Mesenchymal stem cell (in vitro differentiated cells and primary cell): ENCODE measurements at regions not wholly inside any gene's neighbourhood (a gene's known extent, or its start where the extent isn't known, plus 50 kb on each side); places are given as distances from the start of the nearest gene placed in this dataset.

Source experiments
- DNase-seq: peaks from one replicate; pipeline ENCODE4 v3.0.0-alpha.2; 2013
- H2AFZ ChIP-seq: one replicate; pipeline ENCODE4 v1.6.1; 2013; ENCODE audit warnings: low read depth, mild to moderate bottlenecking, control low read depth, inconsistent platforms, low read length, moderate library complexity
- H2AK5ac ChIP-seq: 2 replicates; pipeline ENCODE4 v1.6.1; 2013; ENCODE audit warnings: low read length, moderate library complexity, mild to moderate bottlenecking, inconsistent platforms; ENCODE audit not compliant: severe bottlenecking
- H2BK120ac ChIP-seq: one replicate; pipeline ENCODE4 v1.6.1; 2013; ENCODE audit warnings: low read depth, mild to moderate bottlenecking, inconsistent platforms, low read length, moderate library complexity
- H2BK12ac ChIP-seq, 2 experiments: one replicate each; pipeline ENCODE4 v1.6.1; 2013; ENCODE audit warnings: inconsistent platforms in 2 of 2, low read length in 2 of 2, mild to moderate bottlenecking in 2 of 2, moderate library complexity in 2 of 2, control low read depth in 1 of 2
- H2BK15ac ChIP-seq: one replicate; pipeline ENCODE4 v1.6.1; 2013; ENCODE audit warnings: mild to moderate bottlenecking, low read depth, inconsistent platforms; ENCODE audit not compliant: poor library complexity, severe bottlenecking
- H2BK5ac ChIP-seq: 2 replicates; pipeline ENCODE4 v1.6.1; 2013; ENCODE audit warnings: low read depth, mild to moderate bottlenecking, low read length, control low read depth, inconsistent platforms; ENCODE audit not compliant: poor library complexity, severe bottlenecking
- H3K14ac ChIP-seq, 2 experiments: one replicate each; pipeline ENCODE4 v1.6.1; 2013; ENCODE audit warnings: inconsistent platforms in 2 of 2, low read length in 2 of 2, control low read depth in 1 of 2, mild to moderate bottlenecking in 1 of 2, moderate library complexity in 1 of 2
- H3K18ac ChIP-seq, 2 experiments: one replicate each; pipeline ENCODE4 v1.6.1; 2013; ENCODE audit warnings: inconsistent platforms in 2 of 2, low read length in 2 of 2, control low read depth in 1 of 2, low read depth in 1 of 2, mild to moderate bottlenecking in 1 of 2
- H3K23ac ChIP-seq, 2 experiments: one replicate each; pipeline ENCODE4 v1.6.1; 2013; ENCODE audit warnings: inconsistent platforms in 2 of 2, low read length in 2 of 2, mild to moderate bottlenecking in 2 of 2, moderate library complexity in 2 of 2, control low read depth in 1 of 2
- H3K27ac ChIP-seq: 2 replicates; pipeline ENCODE4 v1.5.1; 2013; ENCODE audit warnings: mild to moderate bottlenecking, moderate library complexity, low read length, control low read depth, inconsistent platforms; ENCODE audit not compliant: poor library complexity, severe bottlenecking
- H3K27me3 ChIP-seq, 2 experiments: 2 replicates each; pipeline versions ENCODE4 v1.6.1 to v1.7.0; 2013; ENCODE audit warnings: low read length in 2 of 2, mild to moderate bottlenecking in 2 of 2, moderate library complexity in 2 of 2, control low read depth in 1 of 2, inconsistent platforms in 1 of 2; ENCODE audit not compliant: control insufficient read depth in 1 of 2, insufficient read depth in 1 of 2
- H3K36me3 ChIP-seq, 2 experiments: 2 replicates each; pipeline versions ENCODE4 v1.6.1 to v1.7.0; 2013; ENCODE audit warnings: low read length in 2 of 2, control low read depth in 1 of 2, inconsistent platforms in 1 of 2, low read depth in 1 of 2, mild to moderate bottlenecking in 1 of 2; ENCODE audit not compliant: insufficient read depth in 2 of 2, control insufficient read depth in 1 of 2
- H3K4ac ChIP-seq, 2 experiments: one replicate each; pipeline ENCODE4 v1.6.1; 2013; ENCODE audit warnings: inconsistent platforms in 2 of 2, low read length in 2 of 2, mild to moderate bottlenecking in 2 of 2, moderate library complexity in 2 of 2, control low read depth in 1 of 2, low read depth in 1 of 2
- H3K4me1 ChIP-seq: 2 replicates; pipeline ENCODE4 v1.6.1; 2013; ENCODE audit warnings: low read depth, low read length, control low read depth; ENCODE audit not compliant: control insufficient read depth, insufficient read depth
- H3K4me2 ChIP-seq: 2 replicates; pipeline ENCODE4 v1.6.1; 2013; ENCODE audit warnings: low read length, mild to moderate bottlenecking, inconsistent platforms; ENCODE audit not compliant: poor library complexity, severe bottlenecking
- H3K4me3 ChIP-seq, 2 experiments: 2 replicates each; pipeline versions ENCODE4 v1.5.1 to v1.7.0; 2013; ENCODE audit warnings: low read length in 2 of 2, mild to moderate bottlenecking in 2 of 2, control low read depth in 1 of 2, low read depth in 1 of 2; ENCODE audit not compliant: insufficient read depth in 1 of 2
- H3K79me1 ChIP-seq: replicated peaks from 2 replicates; pipeline ENCODE4 v1.6.1; 2013; ENCODE audit warnings: mild to moderate bottlenecking, control low read depth, low read length, inconsistent platforms; ENCODE audit not compliant: poor library complexity, severe bottlenecking
- H3K9ac ChIP-seq: 2 replicates; pipeline ENCODE4 v1.7.0; 2013; ENCODE audit warnings: mild to moderate bottlenecking, low read length, moderate library complexity
- H3K9me3 ChIP-seq: 2 replicates; pipeline ENCODE4 v1.7.0; 2013; ENCODE audit warnings: mild to moderate bottlenecking, low read length; ENCODE audit not compliant: control insufficient read depth
- H4K8ac ChIP-seq: one replicate; pipeline ENCODE4 v1.6.1; 2013; ENCODE audit warnings: inconsistent platforms, mild to moderate bottlenecking, low read length, moderate library complexity
- H4K91ac ChIP-seq: one replicate; pipeline ENCODE4 v1.6.1; 2013; ENCODE audit warnings: mild to moderate bottlenecking, low read length, inconsistent platforms
- WGBS: methylation state at CpG from one replicate; pipeline ENCODE4 v1.1.7; 2013; ENCODE audit warnings: mixed read lengths; 5-methylcytosine and 5-hydroxymethylcytosine counted together

DNA sequence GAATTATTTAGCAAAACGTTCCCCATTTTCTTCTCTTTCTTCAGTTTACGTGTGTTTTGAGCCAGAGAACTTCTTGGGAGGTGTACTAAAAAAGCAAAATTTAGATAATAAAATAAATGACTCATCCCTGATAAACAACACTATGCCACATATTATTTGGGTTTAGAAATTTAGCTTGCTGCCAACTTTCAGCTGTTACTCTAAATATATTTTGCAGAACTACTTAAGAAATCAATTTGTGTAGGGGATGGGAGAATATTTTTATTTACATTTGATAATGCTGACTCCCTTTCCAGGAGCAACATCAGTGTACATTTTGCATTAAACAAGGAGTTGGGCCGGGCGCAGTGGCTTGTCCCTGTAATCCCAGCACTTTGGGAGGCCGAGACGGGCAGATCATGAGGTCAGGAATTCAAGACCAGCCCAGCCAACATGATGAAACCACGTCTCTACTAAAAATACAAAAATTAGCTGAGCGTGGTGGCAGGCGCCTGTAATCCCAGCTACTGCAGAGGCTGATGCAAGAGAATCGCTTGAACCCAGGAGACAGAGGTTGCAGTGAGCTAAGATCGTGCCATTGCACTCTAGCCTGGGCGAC lies 151.4 kb upstream of the ZRANB2 start:
- H2BK15ac ChIP-seq, result no peak overlapping the region
- no peaks in the 10 kb centered on the region for H3K79me1 ChIP-seq
- no peak for DNase-seq
- no peak overlapping the region for H3K4ac ChIP-seq
- H3K27ac ChIP-seq, result no peak overlapping the region
- no peaks in the 10 kb centered on the region for H3K36me3 ChIP-seq
- 93% methylated on average over 9 of the region's 12 CpGs for WGBS
- H4K91ac ChIP-seq, result no peak overlapping the region
- no peak overlapping the region for H2AFZ ChIP-seq
- H2AK5ac ChIP-seq, result no peak overlapping the region
- H3K27me3 ChIP-seq, result no peaks in the 10 kb centered on the region
- H2BK5ac ChIP-seq, result no peak overlapping the region
- H3K9ac ChIP-seq, result no peak overlapping the region
- H3K18ac ChIP-seq, result no peak overlapping the region
- no peak overlapping the region for H4K8ac ChIP-seq
- no peak overlapping the region for H2BK12ac ChIP-seq
- no peak overlapping the region for H3K4me2 ChIP-seq
- H3K4me3 ChIP-seq, result no peak overlapping the region
- H2BK120ac ChIP-seq, result no peak overlapping the region
- H3K9me3 ChIP-seq, result no peaks in the 10 kb centered on the region
- no peak overlapping the region for H3K14ac ChIP-seq
- no peak overlapping the region for H3K23ac ChIP-seq
- H3K4me1 ChIP-seq, result no peaks in the 10 kb centered on the region

DNA sequence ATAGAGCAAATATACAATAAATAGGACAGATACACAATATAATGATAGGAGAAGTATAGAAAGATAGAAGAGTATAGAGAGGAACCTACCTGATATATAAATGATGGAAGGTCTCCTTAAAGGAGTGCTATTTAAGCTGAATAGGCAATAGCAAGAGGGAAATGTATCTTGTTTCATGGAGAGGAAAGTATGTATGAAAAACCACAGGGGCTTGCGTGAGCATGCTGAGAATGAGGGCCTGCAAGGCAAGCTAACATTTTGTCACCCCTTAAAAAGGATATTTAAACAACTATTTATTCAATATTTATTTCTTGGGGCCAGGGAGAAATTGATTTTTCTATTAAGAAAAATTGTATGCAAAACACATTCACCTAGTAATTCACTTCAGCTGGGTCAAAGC lies 150.9 kb upstream of the ZRANB2 start:
- DNase-seq, result no peak
- H3K4me2 ChIP-seq, result no peak overlapping the region
- H2AFZ ChIP-seq, result no peak overlapping the region
- H3K4me1 ChIP-seq, result no peaks in the 10 kb centered on the region
- H2BK15ac ChIP-seq, result no peak overlapping the region
- no peak overlapping the region for H4K91ac ChIP-seq
- no peaks in the 10 kb centered on the region for H3K9me3 ChIP-seq
- H2AK5ac ChIP-seq, result no peak overlapping the region
- no peak overlapping the region for H3K18ac ChIP-seq
- H3K79me1 ChIP-seq, result no peaks in the 10 kb centered on the region
- WGBS, result no CpG with 5 or more reads among the region's 1 CpG
- no peak overlapping the region for H2BK5ac ChIP-seq
- no peaks in the 10 kb centered on the region for H3K36me3 ChIP-seq
- H3K27ac ChIP-seq, result no peak overlapping the region
- H2BK12ac ChIP-seq, result no peak overlapping the region
- no peak overlapping the region for H3K4me3 ChIP-seq
- no peak overlapping the region for H4K8ac ChIP-seq
- no peak overlapping the region for H3K23ac ChIP-seq
- no peak overlapping the region for H2BK120ac ChIP-seq
- H3K4ac ChIP-seq, result no peak overlapping the region
- no peak overlapping the region for H3K9ac ChIP-seq
- no peaks in the 10 kb centered on the region for H3K27me3 ChIP-seq
- no peak overlapping the region for H3K14ac ChIP-seq

DNA sequence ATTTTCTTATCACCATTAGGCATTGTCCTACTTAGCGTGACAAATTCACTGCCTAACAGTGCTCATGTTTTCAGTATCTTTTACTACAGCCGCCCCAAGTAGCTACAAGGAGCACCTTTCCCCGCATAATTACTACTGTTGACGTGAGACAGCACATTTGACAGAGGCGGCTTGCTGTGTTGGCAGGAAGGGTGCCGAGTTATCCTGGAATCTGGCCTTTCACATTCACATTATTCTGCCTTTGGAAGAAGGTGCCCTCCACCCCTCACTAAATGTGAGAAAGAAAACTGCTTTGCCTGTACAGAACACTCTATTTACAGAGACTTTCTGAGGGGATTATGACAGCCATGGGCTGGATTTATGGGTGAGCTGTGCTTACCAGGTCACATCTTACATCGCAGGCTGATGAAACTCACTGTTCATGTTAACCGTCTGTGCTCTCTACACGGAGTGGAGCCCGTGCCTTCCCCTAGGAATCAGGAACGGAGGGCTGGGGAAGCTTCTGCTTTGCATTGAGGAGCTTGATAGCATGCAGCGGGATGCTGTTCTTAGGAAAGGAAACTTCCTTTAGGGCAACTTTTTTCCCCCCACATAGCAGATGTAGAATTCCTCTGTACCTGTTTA lies 148.0 kb upstream of the ZRANB2 start:
- H2AFZ ChIP-seq, result no peak overlapping the region
- no peak overlapping the region for H2BK12ac ChIP-seq

DNA sequence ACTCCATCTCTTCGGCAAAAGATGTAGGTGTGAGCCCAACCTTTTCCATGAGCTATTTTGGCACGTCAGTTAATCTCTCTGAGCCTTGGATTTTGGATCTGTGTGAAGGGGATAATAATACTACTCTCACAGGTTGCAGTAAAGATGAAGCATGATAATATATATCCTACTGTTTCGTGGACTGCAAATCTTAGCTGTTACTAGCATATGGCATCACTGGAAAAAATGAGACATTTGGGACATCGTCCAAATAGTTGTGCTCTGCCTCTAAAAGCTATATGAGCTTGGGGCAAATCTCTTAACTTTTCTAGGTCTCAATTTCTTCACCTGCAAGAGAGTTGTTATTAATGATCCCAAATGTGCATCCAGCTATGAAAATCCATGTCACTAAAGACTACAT lies 147.4 kb upstream of the ZRANB2 start:
- no peak overlapping the region for H4K91ac ChIP-seq
- H3K79me1 ChIP-seq, result no peaks in the 10 kb centered on the region
- H3K9me3 ChIP-seq, result no peaks in the 10 kb centered on the region
- DNase-seq, result no peak
- no peak overlapping the region for H2AK5ac ChIP-seq
- H2BK15ac ChIP-seq, result no peak overlapping the region
- H3K4me2 ChIP-seq, result no peak overlapping the region
- no peak overlapping the region for H2AFZ ChIP-seq
- no peak overlapping the region for H3K27ac ChIP-seq
- H3K27me3 ChIP-seq, result no peaks in the 10 kb centered on the region
- no peak overlapping the region for H3K23ac ChIP-seq
- H2BK120ac ChIP-seq, result no peak overlapping the region
- H4K8ac ChIP-seq, result no peak overlapping the region
- H3K18ac ChIP-seq, result no peak overlapping the region
- H2BK12ac ChIP-seq, result no peak overlapping the region
- no peak overlapping the region for H3K14ac ChIP-seq
- WGBS, result 77% methylated on average over 3 of the region's 4 CpGs
- H3K36me3 ChIP-seq, result no peaks in the 10 kb centered on the region
- H3K9ac ChIP-seq, result no peak overlapping the region
- no peak overlapping the region for H3K4ac ChIP-seq
- H3K4me3 ChIP-seq, result no peak overlapping the region
- H3K4me1 ChIP-seq, result no peaks in the 10 kb centered on the region
- no peak overlapping the region for H2BK5ac ChIP-seq

More for the DNA sequence above, 148.0 kb upstream of the ZRANB2 start:
- no peak overlapping the region for H3K18ac ChIP-seq
- 55% methylated on average over 12 of the region's 12 CpGs for WGBS
- no peak overlapping the region for H2BK15ac ChIP-seq
- H3K9ac ChIP-seq, result no peak overlapping the region
- H3K4ac ChIP-seq, result no peak overlapping the region
- H3K36me3 ChIP-seq, result no peaks in the 10 kb centered on the region
- no peak overlapping the region for H2BK5ac ChIP-seq
- H3K23ac ChIP-seq, result no peak overlapping the region
- H4K8ac ChIP-seq, result no peak overlapping the region
- no peaks in the 10 kb centered on the region for H3K9me3 ChIP-seq
- no peak overlapping the region for H3K14ac ChIP-seq
- no peak overlapping the region for H2AK5ac ChIP-seq
- no peak overlapping the region for H4K91ac ChIP-seq
- no peak overlapping the region for H3K4me3 ChIP-seq
- no peaks in the 10 kb centered on the region for H3K4me1 ChIP-seq
- H3K79me1 ChIP-seq, result no peaks in the 10 kb centered on the region
- DNase-seq, result no peak
- no peak overlapping the region for H2BK120ac ChIP-seq
- no peak overlapping the region for H3K27ac ChIP-seq
- H3K27me3 ChIP-seq, result no peaks in the 10 kb centered on the region
- no peak overlapping the region for H3K4me2 ChIP-seq
